GM23338 (cell line): ENCODE measurements at regions not wholly inside any gene's neighbourhood (a gene's known extent, or its start where the extent isn't known, plus 50 kb on each side); places are given as distances from the start of the nearest gene placed in this dataset.
A peak's percentile ranks its signal among the peaks of the same experiment; 100 is the strongest.

ENCODE experiments used
- ATAC-seq: fragments of 200-7000 bp; cut with Tn5 transposase; 3 replicates; pipeline ENCODE4 v1.9.1; 2020
- DNase-seq: peaks from one replicate; pipeline ENCODE4 v3.0.0-alpha.2; 2015; ENCODE audit warnings: low spot score
- H2AFZ ChIP-seq: fragments of 200-600 bp; sonication (generic); 2 replicates; pipeline ENCODE4 v1.8.0; 2016; ENCODE audit warnings: antibody characterized with exemption, mild to moderate bottlenecking, moderate library complexity
- H3F3A ChIP-seq: fragments of 200-600 bp; sonication (generic); replicated peaks from 2 replicates; pipeline ENCODE4 v1.8.0; 2017; ENCODE audit warnings: antibody characterized with exemption, mixed run types, low read depth
- H3K27ac ChIP-seq: fragments of 200-600 bp; sonication (generic); 2 replicates; pipeline ENCODE4 v1.6.1; 2016; ENCODE audit warnings: low read depth
- H3K27me3 ChIP-seq: fragments of 200-600 bp; sonication (generic); 2 replicates; pipeline ENCODE4 v1.8.0; 2016; ENCODE audit warnings: mild to moderate bottlenecking, mixed run types, moderate library complexity; ENCODE audit not compliant: insufficient read depth
- H3K36me3 ChIP-seq: fragments of 200-600 bp; sonication (generic); 2 replicates; pipeline ENCODE4 v1.8.0; 2016; ENCODE audit warnings: mild to moderate bottlenecking; ENCODE audit not compliant: insufficient read depth
- H3K4me1 ChIP-seq: fragments of 200-600 bp; sonication (generic); 2 replicates; pipeline ENCODE4 v1.8.0; 2016; ENCODE audit warnings: mild to moderate bottlenecking, moderate library complexity; ENCODE audit not compliant: insufficient read depth
- H3K4me2 ChIP-seq: fragments of 200-600 bp; sonication (generic); 2 replicates; pipeline ENCODE4 v1.7.1; 2017; ENCODE audit warnings: mixed run types
- H3K4me3 ChIP-seq: fragments of 200-600 bp; sonication (generic); 2 replicates; pipeline ENCODE4 v1.6.1; 2016; ENCODE audit warnings: mixed run types
- H3K79me2 ChIP-seq: fragments of 200-600 bp; sonication (generic); replicated peaks from 2 replicates; pipeline ENCODE4 v1.8.0; 2017; ENCODE audit warnings: mild to moderate bottlenecking; ENCODE audit not compliant: insufficient read depth
- H3K9me2 ChIP-seq: fragments of 200-600 bp; sonication (generic); 2 replicates; pipeline ENCODE4 v1.8.0; 2017; ENCODE audit not compliant: insufficient read depth
- H4K20me1 ChIP-seq: fragments of 200-600 bp; sonication (generic); replicated peaks from 2 replicates; pipeline ENCODE4 v1.8.0; 2017; ENCODE audit warnings: mild to moderate bottlenecking; ENCODE audit not compliant: insufficient read depth
- H3K27ac Mint-ChIP-seq: 2 replicates; pipeline ENCODE4 v1.8.0; 2020; ENCODE audit warnings: inconsistent platforms, mild to moderate bottlenecking, moderate library complexity, mixed read lengths
- H3K27me3 Mint-ChIP-seq: 3 replicates; pipeline ENCODE4 v1.8.0; 2022; ENCODE audit warnings: low read depth, mild to moderate bottlenecking, moderate library complexity, mixed read lengths, inconsistent platforms; ENCODE audit not compliant: insufficient read depth, poor library complexity
- H3K36me3 Mint-ChIP-seq: 3 replicates; pipeline ENCODE4 v1.8.0; 2021; ENCODE audit warnings: low read depth, mild to moderate bottlenecking, inconsistent platforms, moderate library complexity, mixed read lengths
- H3K4me1 Mint-ChIP-seq: 3 replicates; pipeline ENCODE4 v1.8.0; 2020; ENCODE audit warnings: mild to moderate bottlenecking, inconsistent platforms, mixed read lengths
- H3K4me3 Mint-ChIP-seq: 3 replicates; pipeline ENCODE4 v1.8.0; 2021; ENCODE audit warnings: moderate library complexity, mild to moderate bottlenecking, inconsistent platforms, mixed read lengths
- H3K9me3 Mint-ChIP-seq: 3 replicates; pipeline ENCODE4 v1.8.0; 2020; ENCODE audit warnings: moderate library complexity, mild to moderate bottlenecking, inconsistent platforms, mixed read lengths
- CREB1 ChIP-seq: fragments of 250-450 bp; sonication (Bioruptor Pico); IDR thresholded peaks from 2 replicates; pipeline ENCODE4 v1.5.0; 2020; ENCODE audit warnings: low read depth, mild to moderate bottlenecking, moderate library complexity
- EZH2 ChIP-seq: fragments of 200-600 bp; sonication (generic); IDR thresholded peaks from one replicate; pipeline ENCODE4 v1.8.0; 2017; ENCODE audit warnings: antibody characterized with exemption, mild to moderate bottlenecking, low read depth; ENCODE audit not compliant: unreplicated experiment
- EZH2phosphoT487 ChIP-seq: fragments of 200-600 bp; sonication (generic); IDR thresholded peaks from one replicate; pipeline ENCODE4 v1.8.1; 2018; ENCODE audit warnings: antibody characterized with exemption; ENCODE audit not compliant: unreplicated experiment
- JUNB ChIP-seq: IDR thresholded peaks from one replicate; pipeline ENCODE4 v1.6.1; 2016; ENCODE audit warnings: antibody characterized with exemption; ENCODE audit not compliant: unreplicated experiment
- NANOG ChIP-seq: IDR thresholded peaks from 2 replicates; pipeline ENCODE4 v1.6.1; 2016; ENCODE audit warnings: antibody characterized with exemption, borderline replicate concordance
- POLR2AphosphoS5 ChIP-seq: IDR thresholded peaks from 2 replicates; pipeline ENCODE4 v1.6.1; 2016; ENCODE audit warnings: antibody characterized with exemption, low read depth
- STAT1 ChIP-seq: IDR thresholded peaks from one replicate; pipeline ENCODE4 v1.6.1; 2016; ENCODE audit warnings: antibody characterized with exemption; ENCODE audit not compliant: unreplicated experiment
- ZNF114 ChIP-seq: fragments of 250-450 bp; sonication (Bioruptor Pico); IDR thresholded peaks from 2 replicates; pipeline ENCODE4 v1.5.0; 2020; ENCODE audit warnings: mild to moderate bottlenecking, moderate library complexity
- ZNF331 ChIP-seq: fragments of 250-450 bp; sonication (Bioruptor Pico); IDR thresholded peaks from 2 replicates; pipeline ENCODE4 v1.5.0; 2020; ENCODE audit warnings: low read depth, mild to moderate bottlenecking, moderate library complexity
- TF ChIP-seq, protein P1 (sequence below): IDR thresholded peaks from one replicate; pipeline ENCODE4 v1.6.1; 2018; ENCODE audit warnings: antibody characterized with exemption; ENCODE audit not compliant: unreplicated experiment
- TF ChIP-seq, protein P2 (sequence below): IDR thresholded peaks from 2 replicates; pipeline ENCODE4 v1.6.1; 2016; ENCODE audit warnings: antibody characterized with exemption
- TF ChIP-seq, protein P3 (sequence below): fragments of 250-450 bp; sonication (Bioruptor Pico); IDR thresholded peaks from 2 replicates; pipeline ENCODE4 v1.5.0; 2020; ENCODE audit warnings: mild to moderate bottlenecking, moderate library complexity
- TF ChIP-seq, protein P4 (sequence below), 2 experiments: fragments of 200-600 bp in 1 of 2; sonication (generic) in 1 of 2; conservative IDR thresholded peaks; 2 replicates each; pipeline versions ENCODE4 v1.5.1 to v1.6.1; 2016 to 2017; ENCODE audit warnings: antibody characterized with exemption in 2 of 2, low read depth in 2 of 2, mild to moderate bottlenecking in 2 of 2, moderate library complexity in 1 of 2

DNA sequence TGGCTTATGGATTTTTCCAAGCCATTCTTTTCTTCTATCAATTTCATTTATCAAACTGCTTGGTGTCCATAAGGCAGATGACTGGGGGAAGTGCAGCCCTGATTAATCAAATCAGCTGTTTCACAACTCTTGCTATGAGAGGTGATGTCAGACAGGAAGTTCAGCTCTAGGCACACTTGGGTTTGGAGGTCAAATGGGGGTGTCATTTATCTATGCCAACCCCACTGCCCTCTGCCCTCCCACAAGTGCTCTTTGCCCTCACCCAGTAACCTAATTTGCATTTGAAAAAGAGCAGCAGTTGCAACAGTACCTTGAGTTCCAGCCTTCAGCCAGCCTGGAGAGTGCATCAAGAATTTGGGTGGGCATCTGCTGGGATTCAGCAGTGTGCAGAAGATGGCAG lies 431.3 kb upstream of the SPRED2 start:
- Mint-ChIP-seq H3K4me1 (peaks cover 6% of the 10 kb centered on the region), H3K4me3 (no peak overlapping the region)
- ATAC-seq, result no peak

More for the DNA sequence above, 431.3 kb upstream of the SPRED2 start:
- Histone ChIP-seq H3K9me2 (no peaks in the 10 kb centered on the region), H3K36me3 (no peaks in the 10 kb centered on the region), H3K4me1 (peaks cover 8% of the 10 kb centered on the region), H3K27ac (no peak overlapping the region), H3K27me3 (no peaks in the 10 kb centered on the region), H3K4me3 (no peak overlapping the region), H4K20me1 (no peaks in the 10 kb centered on the region), H3K79me2 (no peaks in the 10 kb centered on the region), H3F3A (no peaks in the 10 kb centered on the region), H3K4me2 (0 out of 2 replicates have a peak overlapping the region, but pooled peaks have one; percentile 43), H2AFZ (0 out of 2 replicates have a peak overlapping the region, but pooled peaks have one; percentile 59)
- no peaks in the 10 kb centered on the region for H3K36me3 Mint-ChIP-seq
- TF ChIP-seq CREB1 (CRISPR knock-in tag), result no peak
- TF ChIP-seq JUNB, result no peak
- TF ChIP-seq NANOG, result no peak
- no peak for TF ChIP-seq ZNF114 (CRISPR knock-in tag)
- no peak for TF ChIP-seq STAT1
- TF ChIP-seq POLR2AphosphoS5, result no peak
- no peak for TF ChIP-seq EZH2phosphoT487
- TF ChIP-seq, protein P1, sequence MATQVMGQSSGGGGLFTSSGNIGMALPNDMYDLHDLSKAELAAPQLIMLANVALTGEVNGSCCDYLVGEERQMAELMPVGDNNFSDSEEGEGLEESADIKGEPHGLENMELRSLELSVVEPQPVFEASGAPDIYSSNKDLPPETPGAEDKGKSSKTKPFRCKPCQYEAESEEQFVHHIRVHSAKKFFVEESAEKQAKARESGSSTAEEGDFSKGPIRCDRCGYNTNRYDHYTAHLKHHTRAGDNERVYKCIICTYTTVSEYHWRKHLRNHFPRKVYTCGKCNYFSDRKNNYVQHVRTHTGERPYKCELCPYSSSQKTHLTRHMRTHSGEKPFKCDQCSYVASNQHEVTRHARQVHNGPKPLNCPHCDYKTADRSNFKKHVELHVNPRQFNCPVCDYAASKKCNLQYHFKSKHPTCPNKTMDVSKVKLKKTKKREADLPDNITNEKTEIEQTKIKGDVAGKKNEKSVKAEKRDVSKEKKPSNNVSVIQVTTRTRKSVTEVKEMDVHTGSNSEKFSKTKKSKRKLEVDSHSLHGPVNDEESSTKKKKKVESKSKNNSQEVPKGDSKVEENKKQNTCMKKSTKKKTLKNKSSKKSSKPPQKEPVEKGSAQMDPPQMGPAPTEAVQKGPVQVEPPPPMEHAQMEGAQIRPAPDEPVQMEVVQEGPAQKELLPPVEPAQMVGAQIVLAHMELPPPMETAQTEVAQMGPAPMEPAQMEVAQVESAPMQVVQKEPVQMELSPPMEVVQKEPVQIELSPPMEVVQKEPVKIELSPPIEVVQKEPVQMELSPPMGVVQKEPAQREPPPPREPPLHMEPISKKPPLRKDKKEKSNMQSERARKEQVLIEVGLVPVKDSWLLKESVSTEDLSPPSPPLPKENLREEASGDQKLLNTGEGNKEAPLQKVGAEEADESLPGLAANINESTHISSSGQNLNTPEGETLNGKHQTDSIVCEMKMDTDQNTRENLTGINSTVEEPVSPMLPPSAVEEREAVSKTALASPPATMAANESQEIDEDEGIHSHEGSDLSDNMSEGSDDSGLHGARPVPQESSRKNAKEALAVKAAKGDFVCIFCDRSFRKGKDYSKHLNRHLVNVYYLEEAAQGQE, result no peak
- TF ChIP-seq, protein P2, sequence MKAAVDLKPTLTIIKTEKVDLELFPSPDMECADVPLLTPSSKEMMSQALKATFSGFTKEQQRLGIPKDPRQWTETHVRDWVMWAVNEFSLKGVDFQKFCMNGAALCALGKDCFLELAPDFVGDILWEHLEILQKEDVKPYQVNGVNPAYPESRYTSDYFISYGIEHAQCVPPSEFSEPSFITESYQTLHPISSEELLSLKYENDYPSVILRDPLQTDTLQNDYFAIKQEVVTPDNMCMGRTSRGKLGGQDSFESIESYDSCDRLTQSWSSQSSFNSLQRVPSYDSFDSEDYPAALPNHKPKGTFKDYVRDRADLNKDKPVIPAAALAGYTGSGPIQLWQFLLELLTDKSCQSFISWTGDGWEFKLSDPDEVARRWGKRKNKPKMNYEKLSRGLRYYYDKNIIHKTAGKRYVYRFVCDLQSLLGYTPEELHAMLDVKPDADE, result no peak
- TF ChIP-seq, protein P3, sequence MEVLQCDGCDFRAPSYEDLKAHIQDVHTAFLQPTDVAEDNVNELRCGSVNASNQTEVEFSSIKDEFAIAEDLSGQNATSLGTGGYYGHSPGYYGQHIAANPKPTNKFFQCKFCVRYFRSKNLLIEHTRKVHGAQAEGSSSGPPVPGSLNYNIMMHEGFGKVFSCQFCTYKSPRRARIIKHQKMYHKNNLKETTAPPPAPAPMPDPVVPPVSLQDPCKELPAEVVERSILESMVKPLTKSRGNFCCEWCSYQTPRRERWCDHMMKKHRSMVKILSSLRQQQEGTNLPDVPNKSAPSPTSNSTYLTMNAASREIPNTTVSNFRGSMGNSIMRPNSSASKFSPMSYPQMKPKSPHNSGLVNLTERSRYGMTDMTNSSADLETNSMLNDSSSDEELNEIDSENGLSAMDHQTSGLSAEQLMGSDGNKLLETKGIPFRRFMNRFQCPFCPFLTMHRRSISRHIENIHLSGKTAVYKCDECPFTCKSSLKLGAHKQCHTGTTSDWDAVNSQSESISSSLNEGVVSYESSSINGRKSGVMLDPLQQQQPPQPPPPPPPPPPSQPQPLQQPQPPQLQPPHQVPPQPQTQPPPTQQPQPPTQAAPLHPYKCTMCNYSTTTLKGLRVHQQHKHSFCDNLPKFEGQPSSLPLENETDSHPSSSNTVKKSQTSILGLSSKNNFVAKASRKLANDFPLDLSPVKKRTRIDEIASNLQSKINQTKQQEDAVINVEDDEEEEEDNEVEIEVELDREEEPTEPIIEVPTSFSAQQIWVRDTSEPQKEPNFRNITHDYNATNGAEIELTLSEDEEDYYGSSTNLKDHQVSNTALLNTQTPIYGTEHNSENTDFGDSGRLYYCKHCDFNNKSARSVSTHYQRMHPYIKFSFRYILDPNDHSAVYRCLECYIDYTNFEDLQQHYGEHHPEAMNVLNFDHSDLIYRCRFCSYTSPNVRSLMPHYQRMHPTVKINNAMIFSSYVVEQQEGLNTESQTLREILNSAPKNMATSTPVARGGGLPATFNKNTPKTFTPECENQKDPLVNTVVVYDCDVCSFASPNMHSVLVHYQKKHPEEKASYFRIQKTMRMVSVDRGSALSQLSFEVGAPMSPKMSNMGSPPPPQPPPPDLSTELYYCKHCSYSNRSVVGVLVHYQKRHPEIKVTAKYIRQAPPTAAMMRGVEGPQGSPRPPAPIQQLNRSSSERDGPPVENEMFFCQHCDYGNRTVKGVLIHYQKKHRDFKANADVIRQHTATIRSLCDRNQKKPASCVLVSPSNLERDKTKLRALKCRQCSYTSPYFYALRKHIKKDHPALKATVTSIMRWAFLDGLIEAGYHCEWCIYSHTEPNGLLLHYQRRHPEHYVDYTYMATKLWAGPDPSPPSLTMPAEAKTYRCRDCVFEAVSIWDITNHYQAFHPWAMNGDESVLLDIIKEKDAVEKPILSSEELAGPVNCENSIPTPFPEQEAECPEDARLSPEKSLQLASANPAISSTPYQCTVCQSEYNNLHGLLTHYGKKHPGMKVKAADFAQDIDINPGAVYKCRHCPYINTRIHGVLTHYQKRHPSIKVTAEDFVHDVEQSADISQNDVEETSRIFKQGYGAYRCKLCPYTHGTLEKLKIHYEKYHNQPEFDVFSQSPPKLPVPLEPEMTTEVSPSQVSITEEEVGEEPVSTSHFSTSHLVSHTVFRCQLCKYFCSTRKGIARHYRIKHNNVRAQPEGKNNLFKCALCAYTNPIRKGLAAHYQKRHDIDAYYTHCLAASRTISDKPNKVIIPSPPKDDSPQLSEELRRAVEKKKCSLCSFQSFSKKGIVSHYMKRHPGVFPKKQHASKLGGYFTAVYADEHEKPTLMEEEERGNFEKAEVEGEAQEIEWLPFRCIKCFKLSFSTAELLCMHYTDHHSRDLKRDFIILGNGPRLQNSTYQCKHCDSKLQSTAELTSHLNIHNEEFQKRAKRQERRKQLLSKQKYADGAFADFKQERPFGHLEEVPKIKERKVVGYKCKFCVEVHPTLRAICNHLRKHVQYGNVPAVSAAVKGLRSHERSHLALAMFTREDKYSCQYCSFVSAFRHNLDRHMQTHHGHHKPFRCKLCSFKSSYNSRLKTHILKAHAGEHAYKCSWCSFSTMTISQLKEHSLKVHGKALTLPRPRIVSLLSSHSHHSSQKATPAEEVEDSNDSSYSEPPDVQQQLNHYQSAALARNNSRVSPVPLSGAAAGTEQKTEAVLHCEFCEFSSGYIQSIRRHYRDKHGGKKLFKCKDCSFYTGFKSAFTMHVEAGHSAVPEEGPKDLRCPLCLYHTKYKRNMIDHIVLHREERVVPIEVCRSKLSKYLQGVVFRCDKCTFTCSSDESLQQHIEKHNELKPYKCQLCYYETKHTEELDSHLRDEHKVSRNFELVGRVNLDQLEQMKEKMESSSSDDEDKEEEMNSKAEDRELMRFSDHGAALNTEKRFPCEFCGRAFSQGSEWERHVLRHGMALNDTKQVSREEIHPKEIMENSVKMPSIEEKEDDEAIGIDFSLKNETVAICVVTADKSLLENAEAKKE (CRISPR knock-in tag), result no peak
- TF ChIP-seq, protein P4, sequence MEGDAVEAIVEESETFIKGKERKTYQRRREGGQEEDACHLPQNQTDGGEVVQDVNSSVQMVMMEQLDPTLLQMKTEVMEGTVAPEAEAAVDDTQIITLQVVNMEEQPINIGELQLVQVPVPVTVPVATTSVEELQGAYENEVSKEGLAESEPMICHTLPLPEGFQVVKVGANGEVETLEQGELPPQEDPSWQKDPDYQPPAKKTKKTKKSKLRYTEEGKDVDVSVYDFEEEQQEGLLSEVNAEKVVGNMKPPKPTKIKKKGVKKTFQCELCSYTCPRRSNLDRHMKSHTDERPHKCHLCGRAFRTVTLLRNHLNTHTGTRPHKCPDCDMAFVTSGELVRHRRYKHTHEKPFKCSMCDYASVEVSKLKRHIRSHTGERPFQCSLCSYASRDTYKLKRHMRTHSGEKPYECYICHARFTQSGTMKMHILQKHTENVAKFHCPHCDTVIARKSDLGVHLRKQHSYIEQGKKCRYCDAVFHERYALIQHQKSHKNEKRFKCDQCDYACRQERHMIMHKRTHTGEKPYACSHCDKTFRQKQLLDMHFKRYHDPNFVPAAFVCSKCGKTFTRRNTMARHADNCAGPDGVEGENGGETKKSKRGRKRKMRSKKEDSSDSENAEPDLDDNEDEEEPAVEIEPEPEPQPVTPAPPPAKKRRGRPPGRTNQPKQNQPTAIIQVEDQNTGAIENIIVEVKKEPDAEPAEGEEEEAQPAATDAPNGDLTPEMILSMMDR (conservative IDR thresholded peaks at IDR 0.05; ENCODE audit: low read depth in 2 of 2), result no peak
- no peak for TF ChIP-seq EZH2
- TF ChIP-seq ZNF331 (CRISPR knock-in tag), result no peak
- H3K9me3 Mint-ChIP-seq, result no peaks in the 10 kb centered on the region
- no peak overlapping the region for H3K27ac Mint-ChIP-seq
- H3K27me3 Mint-ChIP-seq, result no peaks in the 10 kb centered on the region
- DNase-seq, result no peak
